COLO668 (cell line): ENCODE measurements at regions not wholly inside any gene's neighbourhood (a gene's known extent, or its start where the extent isn't known, plus 50 kb on each side); places are given as distances from the start of the nearest gene placed in this dataset.
A peak's percentile ranks its signal among the peaks of the same experiment; 100 is the strongest.
"Not testable (repeated sequence)": the region's sequence is repeated elsewhere in the genome, so short reads cannot be mapped to it uniquely, and the experiment has no call there.

Source experiments
- DNase-seq: peaks from one replicate; lab custom pipeline; 2025; ENCODE audit not compliant: unreplicated experiment; lab: John Stamatoyannopoulos, UW

- no peak for DNase-seq
Observed at GRCh38 chr12:131561891-131562684, 148.8 kb upstream of the SFSWAP start.

GRCh38 chr12:131564138-131564727, 146.7 kb upstream of the SFSWAP start:
- DNase-seq = not testable (repeated sequence)

GRCh38 chr12:131564845-131565244, 146.0 kb upstream of the SFSWAP start:
- peak; percentile 5 for DNase-seq

GRCh38 chr12:131565267-131566015, 145.4 kb upstream of the SFSWAP start:
- no peak for DNase-seq

GRCh38 chr12:131568336-131568735, 142.6 kb upstream of the SFSWAP start:
- DNase-seq = no peak

GRCh38 chr12:131570596-131570995, 140.3 kb upstream of the SFSWAP start:
- no peak for DNase-seq

GRCh38 chr12:131571827-131572226, 139.1 kb upstream of the SFSWAP start:
- no peak for DNase-seq

- no peak for DNase-seq
Observed at GRCh38 chr12:131572626-131573025, 138.3 kb upstream of the SFSWAP start.

- DNase-seq = no peak
Observed at GRCh38 chr12:131573631-131574394, 137.1 kb upstream of the SFSWAP start.

GRCh38 chr12:131574395-131574771, 136.5 kb upstream of the SFSWAP start:
- no peak for DNase-seq

- no peak for DNase-seq
Observed at GRCh38 chr12:131575371-131575770, 135.5 kb upstream of the SFSWAP start.

GRCh38 chr12:131576734-131577133, 134.2 kb upstream of the SFSWAP start:
- not testable (repeated sequence) for DNase-seq

- DNase-seq = no peak
Observed at GRCh38 chr12:131577766-131578165, 133.1 kb upstream of the SFSWAP start.

- DNase-seq = no peak
Observed at GRCh38 chr12:131578828-131579470, 131.9 kb upstream of the SFSWAP start.

GRCh38 chr12:131583090-131583712, 127.7 kb upstream of the SFSWAP start:
- DNase-seq = no peak

- no peak for DNase-seq
Observed at GRCh38 chr12:131586269-131586668, 124.6 kb upstream of the SFSWAP start.

- no peak for DNase-seq
Observed at GRCh38 chr12:131586761-131587160, 124.1 kb upstream of the SFSWAP start.

GRCh38 chr12:131587565-131587964, 123.3 kb upstream of the SFSWAP start:
- no peak for DNase-seq

- no peak for DNase-seq
Observed at GRCh38 chr12:131589221-131589897, 121.5 kb upstream of the SFSWAP start.

- no peak for DNase-seq
Observed at GRCh38 chr12:131589966-131590365, 120.9 kb upstream of the SFSWAP start.
